A549 (cell line): ENCODE measurements at regions not wholly inside any gene's neighbourhood (a gene's known extent, or its start where the extent isn't known, plus 50 kb on each side); places are given as distances from the start of the nearest gene placed in this dataset.

Experiments
- EP300 ChIP-seq, 2 experiments: fragments of >200 bp; sonication (Bioruptor Twin); formaldehyde crosslinking; IDR thresholded peaks; 2 replicates in 1 of 2; 3 replicates in 1 of 2; pipeline ENCODE4 v1.6.1; 2016 to 2017
- NR3C1 ChIP-seq: fragments of >200 bp; sonication (Bioruptor Twin); formaldehyde crosslinking; IDR thresholded peaks from 3 replicates; pipeline ENCODE4 v1.6.1; 2017

GRCh38 chr3:16834753-16835152 lies 50.0 kb upstream of the PLCL2 start:
- TF ChIP-seq EP300 (IDR thresholded peaks at IDR 0.05) (no peak), NR3C1 (no peak)
